Right renal cortex interstitium (tissue), 3 donors: ENCODE measurements at regions not wholly inside any gene's neighbourhood (a gene's known extent, or its start where the extent isn't known, plus 50 kb on each side); places are given as distances from the start of the nearest gene placed in this dataset.
"Not testable (repeated sequence)": the region's sequence is repeated elsewhere in the genome, so short reads cannot be mapped to it uniquely, and the experiment has no call there.

ENCODE experiments used
- DNase-seq, 3 donors: peaks; one replicate each; pipeline ENCODE4 v3.0.0-alpha.2; 2013; ENCODE audit warnings: low read depth in 3 of 3, low spot score in 2 of 3

- DNase-seq: no peak
Observed at GRCh38 chr2:144780983-144781382, 261.1 kb upstream of the ZEB2 start.

- DNase-seq: no peak
Observed at GRCh38 chr2:144776766-144777165, 256.8 kb upstream of the ZEB2 start.

GRCh38 chr2:144774809-144775208 lies 254.9 kb upstream of the ZEB2 start:
- DNase-seq: no peak

GRCh38 chr2:144771348-144771747 lies 251.4 kb upstream of the ZEB2 start:
- DNase-seq: no peak

- DNase-seq: no peak
Observed at GRCh38 chr2:144770616-144771230, 250.8 kb upstream of the ZEB2 start.

GRCh38 chr2:144760939-144761338 lies 241.0 kb upstream of the ZEB2 start:
- DNase-seq: not testable (repeated sequence)

- DNase-seq: no peak
Observed at GRCh38 chr2:144759746-144760145, 239.8 kb upstream of the ZEB2 start.

- not testable (repeated sequence) for DNase-seq
Observed at GRCh38 chr2:144758196-144758595, 238.3 kb upstream of the ZEB2 start.

- no peak for DNase-seq
Observed at GRCh38 chr2:144753416-144753815, 233.5 kb upstream of the ZEB2 start.

- DNase-seq: no peak
Observed at GRCh38 chr2:144751142-144751905, 231.4 kb upstream of the ZEB2 start.

GRCh38 chr2:144749188-144749587 lies 229.3 kb upstream of the ZEB2 start:
- no peak for DNase-seq

GRCh38 chr2:144748443-144748842 lies 228.5 kb upstream of the ZEB2 start:
- DNase-seq: no peak

- DNase-seq: no peak
Observed at GRCh38 chr2:144747571-144747970, 227.7 kb upstream of the ZEB2 start.

- DNase-seq: no peak
Observed at GRCh38 chr2:144745424-144745823, 225.5 kb upstream of the ZEB2 start.

GRCh38 chr2:144738749-144739148 lies 218.8 kb upstream of the ZEB2 start:
- DNase-seq: no peak

GRCh38 chr2:144730711-144731110 lies 210.8 kb upstream of the ZEB2 start:
- DNase-seq: no peak

- not testable (repeated sequence) for DNase-seq
Observed at GRCh38 chr2:144724460-144724859, 204.5 kb upstream of the ZEB2 start.

- DNase-seq: no peak
Observed at GRCh38 chr2:144718376-144718775, 198.5 kb upstream of the ZEB2 start.

GRCh38 chr2:144715992-144716391 lies 196.1 kb upstream of the ZEB2 start:
- no peak for DNase-seq

- DNase-seq: no peak
Observed at GRCh38 chr2:144713410-144713809, 193.5 kb upstream of the ZEB2 start.

- no peak for DNase-seq
Observed at GRCh38 chr2:144712550-144712940, 192.6 kb upstream of the ZEB2 start.
